Chondrocyte (in vitro differentiated cells): ENCODE measurements at regions not wholly inside any gene's neighbourhood (a gene's known extent, or its start where the extent isn't known, plus 50 kb on each side); places are given as distances from the start of the nearest gene placed in this dataset.

Experiments
- DNase-seq: peaks from one replicate; pipeline ENCODE4 v3.0.0; 2021; ENCODE audit warnings: mixed read lengths, low spot score
- H3K27ac Mint-ChIP-seq: one replicate; pipeline ENCODE4 v1.8.0; 2021; ENCODE audit warnings: mild to moderate bottlenecking, moderate library complexity, mixed read lengths; ENCODE audit not compliant: unreplicated experiment
- H3K27me3 Mint-ChIP-seq: 2 replicates; pipeline ENCODE4 v1.8.0; 2021; ENCODE audit warnings: low read depth, mixed read lengths
- H3K36me3 Mint-ChIP-seq: 2 replicates; pipeline ENCODE4 v1.8.0; 2021; ENCODE audit warnings: low read depth, mixed read lengths
- H3K4me1 Mint-ChIP-seq: 2 replicates; pipeline ENCODE4 v1.8.0; 2021; ENCODE audit warnings: low read depth, mild to moderate bottlenecking, mixed read lengths
- H3K4me3 Mint-ChIP-seq: one replicate; pipeline ENCODE4 v1.8.0; 2021; ENCODE audit warnings: mild to moderate bottlenecking, moderate library complexity, mixed read lengths; ENCODE audit not compliant: unreplicated experiment
- H3K9me3 Mint-ChIP-seq: 2 replicates; pipeline ENCODE4 v1.8.0; 2021; ENCODE audit warnings: low read depth, mixed read lengths
- CTCF ChIP-seq: fragments of 200-600 bp; sonication (generic); IDR thresholded peaks from 2 replicates; pipeline ENCODE4 v1.5.0; 2021; ENCODE audit warnings: antibody characterized with exemption, mild to moderate bottlenecking, moderate library complexity

GRCh38 chr3:117630469-117630868 lies 920.9 kb downstream of the TUSC7 start:
- H3K4me3 Mint-ChIP-seq, result no peak overlapping the region
- H3K27me3 Mint-ChIP-seq, result peaks cover 6% of the 10 kb centered on the region
- TF ChIP-seq CTCF, result no peak
- H3K9me3 Mint-ChIP-seq, result no peaks in the 10 kb centered on the region
- peaks cover 26% of the 10 kb centered on the region for H3K4me1 Mint-ChIP-seq
- H3K27ac Mint-ChIP-seq, result no peak overlapping the region
- DNase-seq, result no peak
- H3K36me3 Mint-ChIP-seq, result no peaks in the 10 kb centered on the region

- Mint-ChIP-seq H3K27ac (no peak overlapping the region), H3K36me3 (no peaks in the 10 kb centered on the region), H3K4me1 (peaks cover 26% of the 10 kb centered on the region), H3K27me3 (peaks cover 9% of the 10 kb centered on the region), H3K9me3 (no peaks in the 10 kb centered on the region), H3K4me3 (no peak overlapping the region)
- no peak for TF ChIP-seq CTCF
- DNase-seq, result no peak
These were observed 921.3 kb downstream of the TUSC7 start for GRCh38 chr3:117630885-117631284.

GRCh38 chr3:117631781-117632180 lies 922.2 kb downstream of the TUSC7 start:
- Mint-ChIP-seq H3K36me3 (no peaks in the 10 kb centered on the region), H3K9me3 (no peaks in the 10 kb centered on the region), H3K4me3 (no peak overlapping the region), H3K27ac (no peak overlapping the region), H3K4me1 (peaks cover 26% of the 10 kb centered on the region), H3K27me3 (peaks cover 13% of the 10 kb centered on the region)
- TF ChIP-seq CTCF, result no peak
- DNase-seq, result no peak

GRCh38 chr3:117632191-117632590 lies 922.6 kb downstream of the TUSC7 start:
- peaks cover 26% of the 10 kb centered on the region for H3K4me1 Mint-ChIP-seq
- H3K27ac Mint-ChIP-seq, result no peak overlapping the region
- no peak for DNase-seq
- no peak overlapping the region for H3K4me3 Mint-ChIP-seq
- H3K9me3 Mint-ChIP-seq, result no peaks in the 10 kb centered on the region
- H3K27me3 Mint-ChIP-seq, result peaks cover 13% of the 10 kb centered on the region
- no peaks in the 10 kb centered on the region for H3K36me3 Mint-ChIP-seq
- TF ChIP-seq CTCF, result no peak

- H3K9me3 Mint-ChIP-seq, result no peaks in the 10 kb centered on the region
- peaks cover 23% of the 10 kb centered on the region for H3K4me1 Mint-ChIP-seq
- peaks cover 13% of the 10 kb centered on the region for H3K27me3 Mint-ChIP-seq
- no peak for DNase-seq
- H3K4me3 Mint-ChIP-seq, result no peak overlapping the region
- H3K36me3 Mint-ChIP-seq, result no peaks in the 10 kb centered on the region
- TF ChIP-seq CTCF, result no peak
- H3K27ac Mint-ChIP-seq, result no peak overlapping the region
These were observed 923.6 kb downstream of the TUSC7 start for GRCh38 chr3:117633207-117633606.
